NCI-H2227 treated with DMSO at 0.1 percent for 48 hours (cell line): ENCODE measurements at regions not wholly inside any gene's neighbourhood (a gene's known extent, or its start where the extent isn't known, plus 50 kb on each side); places are given as distances from the start of the nearest gene placed in this dataset.
"Not testable (repeated sequence)": the region's sequence is repeated elsewhere in the genome, so short reads cannot be mapped to it uniquely, and the experiment has no call there.

Experiments used
- DNase-seq: peaks from one replicate; lab custom pipeline; 2025; lab: John Stamatoyannopoulos, UW

DNA sequence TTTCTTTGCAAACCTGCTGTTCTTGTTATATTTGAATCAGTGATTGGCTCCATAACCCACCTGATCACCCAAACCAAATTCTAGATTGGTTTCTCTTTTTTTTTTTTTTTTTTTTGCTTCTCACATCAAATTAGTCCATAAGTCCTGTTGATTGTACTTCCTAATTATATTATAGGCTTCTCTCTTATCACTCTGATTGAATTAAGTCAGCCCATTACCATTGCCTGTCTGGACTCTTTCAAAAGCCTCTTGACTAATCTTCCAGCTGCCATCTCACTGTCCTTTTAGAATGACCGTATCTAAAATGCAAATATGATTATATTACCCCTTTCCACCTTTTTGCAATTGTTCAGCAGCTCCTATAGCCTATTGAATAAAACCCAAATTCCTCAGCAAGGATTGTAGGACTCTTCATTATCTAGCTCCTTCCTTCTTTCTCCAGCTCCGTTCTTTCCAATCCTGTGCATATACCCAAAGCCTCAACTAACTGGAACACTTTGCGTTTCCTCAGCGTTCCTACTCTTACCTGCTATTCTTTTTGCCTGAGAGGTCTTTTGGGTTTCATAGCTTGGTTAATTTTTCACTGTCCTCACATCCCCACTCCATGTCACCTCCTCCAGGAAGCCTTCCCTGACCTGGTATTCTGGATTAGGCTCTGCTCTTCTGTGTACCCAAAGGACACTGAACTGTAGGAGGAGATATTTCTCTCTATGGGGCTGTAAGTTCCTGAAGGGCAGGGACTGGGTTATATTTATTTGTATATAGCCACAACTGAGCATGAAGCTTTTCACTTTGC is 423.3 kb downstream of the TMEM135 start:
- DNase-seq = no peak

DNA sequence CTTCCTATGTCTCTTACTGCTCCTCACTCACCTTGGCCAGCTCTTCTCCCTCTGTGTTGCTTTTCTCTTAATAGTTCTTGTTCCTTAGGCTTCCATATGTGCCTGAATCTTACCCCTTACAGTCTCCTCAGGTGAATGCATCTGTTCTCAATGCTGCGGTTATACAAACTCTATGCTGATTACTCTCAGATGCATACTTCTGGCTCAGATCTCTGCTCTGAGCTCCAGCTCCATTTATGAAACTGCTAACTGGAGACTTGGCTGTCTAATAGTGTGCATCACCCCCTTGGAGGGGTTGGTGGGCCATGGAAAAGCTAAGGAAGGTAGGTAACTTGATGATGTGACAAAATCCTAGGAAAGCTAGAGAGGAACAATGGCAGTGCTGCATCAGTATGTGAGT is 422.5 kb downstream of the TMEM135 start:
- DNase-seq = no peak

- no peak for DNase-seq
Observed at GRCh38 chr11:87459351-87459750, 421.6 kb downstream of the TMEM135 start.

DNA sequence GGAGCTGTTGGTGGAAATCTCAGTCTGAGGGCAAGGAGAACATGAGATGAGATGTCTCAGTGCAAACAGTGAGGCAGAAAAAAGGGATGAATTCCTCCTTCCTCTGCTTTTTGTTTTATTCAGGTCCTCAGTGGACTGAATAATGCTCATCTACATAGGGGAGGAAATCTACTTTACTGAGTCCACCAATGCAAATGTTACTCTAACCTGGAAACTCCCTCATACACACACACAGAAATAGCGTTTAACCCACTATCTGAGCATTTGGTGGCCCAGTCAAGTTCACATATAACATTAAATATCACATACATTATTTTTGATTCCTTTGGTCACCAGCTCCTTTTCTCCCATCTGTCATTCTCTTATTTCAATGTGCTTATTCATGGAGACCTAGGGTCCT is 418.8 kb downstream of the TMEM135 start:
- no peak for DNase-seq

DNA sequence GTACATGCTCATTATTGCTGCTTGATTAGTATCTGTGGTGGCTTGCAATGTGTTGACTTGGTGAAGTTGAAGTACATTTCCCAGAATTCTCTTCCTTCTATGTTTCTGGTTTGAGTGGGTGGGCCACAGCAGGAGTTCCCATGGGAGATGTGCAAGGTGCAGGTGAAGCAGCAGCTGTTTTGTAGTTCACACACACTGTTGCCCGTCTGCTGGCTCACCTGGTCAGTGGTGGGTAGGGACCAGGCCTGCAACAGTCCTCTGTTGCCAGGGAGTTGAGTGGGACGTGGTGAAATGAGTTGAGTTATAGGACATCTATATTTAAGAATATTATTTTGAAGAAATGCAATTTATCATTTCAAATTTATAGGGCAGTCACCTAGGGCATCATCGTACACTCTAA is 417.4 kb downstream of the TMEM135 start:
- no peak for DNase-seq

GRCh38 chr11:87454241-87454640 is 416.5 kb downstream of the TMEM135 start:
- DNase-seq = no peak

DNA sequence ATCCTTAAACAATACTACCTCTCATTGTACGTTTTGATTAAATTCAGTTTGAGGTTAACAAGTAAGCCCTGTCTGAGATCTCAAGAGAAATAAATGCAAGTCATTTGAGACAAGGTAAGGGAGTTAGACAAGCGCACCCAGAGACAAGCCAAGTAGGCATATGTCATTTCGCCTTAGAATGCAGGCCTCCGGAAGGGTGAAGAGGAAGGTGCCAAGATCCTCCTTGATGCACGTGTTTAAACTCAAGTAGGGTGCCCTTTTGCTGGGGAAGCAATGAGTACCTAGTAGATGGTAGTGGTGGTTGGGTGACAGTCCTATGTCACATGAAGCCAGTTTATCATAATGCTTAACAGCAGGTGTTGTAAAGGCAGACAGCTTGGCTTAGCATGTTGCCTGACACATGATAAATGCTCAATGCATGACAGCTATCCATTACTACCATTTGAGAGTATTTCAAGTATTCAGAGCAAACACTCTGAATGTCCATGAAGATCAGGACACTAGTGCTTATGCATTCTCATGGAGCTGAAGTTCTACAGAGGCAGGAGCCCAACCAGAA is 415.9 kb downstream of the TMEM135 start:
- DNase-seq = no peak

GRCh38 chr11:87452025-87452424 is 414.3 kb downstream of the TMEM135 start:
- DNase-seq = not testable (repeated sequence)

DNA sequence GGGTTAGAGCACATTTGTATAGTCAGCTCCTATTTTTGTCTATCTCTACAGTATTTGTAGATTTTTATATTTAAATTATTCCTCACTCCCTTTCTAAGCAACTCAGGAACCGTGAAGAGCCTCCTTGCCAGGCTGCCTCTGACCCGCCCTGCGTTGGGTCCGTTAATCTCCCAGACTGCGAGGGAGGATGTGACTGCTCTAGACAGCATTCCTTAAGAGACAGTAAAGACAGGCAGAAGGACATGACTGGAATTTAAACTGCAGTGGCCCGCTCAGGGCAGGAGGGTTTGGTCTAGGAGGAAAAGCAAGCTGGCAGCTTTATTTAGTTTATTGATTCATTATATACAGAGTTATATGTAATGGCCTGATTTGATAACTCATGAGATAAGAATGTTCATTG is 413.7 kb downstream of the TMEM135 start:
- DNase-seq = no peak

GRCh38 chr11:87447606-87448005 is 409.9 kb downstream of the TMEM135 start:
- no peak for DNase-seq

DNA sequence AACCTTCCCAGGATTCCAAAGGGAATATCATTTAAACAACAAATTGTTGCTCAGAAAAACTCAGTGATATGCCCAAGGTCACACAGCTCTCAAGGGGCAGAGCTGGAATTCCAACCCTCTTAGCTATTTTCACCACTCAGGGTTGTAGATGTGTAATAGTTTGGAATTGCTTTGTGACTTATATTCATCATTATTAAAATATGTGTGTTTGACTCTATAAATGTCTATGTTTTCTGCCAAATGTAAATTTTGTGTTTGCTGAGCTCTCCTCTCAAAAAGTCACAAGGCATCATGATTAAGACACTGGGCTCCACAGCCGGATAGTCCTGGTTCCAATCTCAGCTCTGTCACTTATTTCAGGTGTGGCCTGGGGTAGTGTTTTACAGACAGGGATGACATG is 407.3 kb downstream of the TMEM135 start:
- DNase-seq = no peak

- DNase-seq = no peak
Observed at GRCh38 chr11:87443707-87444106, 406.0 kb downstream of the TMEM135 start.

GRCh38 chr11:87440076-87440770 is 402.5 kb downstream of the TMEM135 start:
- no peak for DNase-seq

GRCh38 chr11:87438416-87438815 is 400.7 kb downstream of the TMEM135 start:
- DNase-seq = no peak

DNA sequence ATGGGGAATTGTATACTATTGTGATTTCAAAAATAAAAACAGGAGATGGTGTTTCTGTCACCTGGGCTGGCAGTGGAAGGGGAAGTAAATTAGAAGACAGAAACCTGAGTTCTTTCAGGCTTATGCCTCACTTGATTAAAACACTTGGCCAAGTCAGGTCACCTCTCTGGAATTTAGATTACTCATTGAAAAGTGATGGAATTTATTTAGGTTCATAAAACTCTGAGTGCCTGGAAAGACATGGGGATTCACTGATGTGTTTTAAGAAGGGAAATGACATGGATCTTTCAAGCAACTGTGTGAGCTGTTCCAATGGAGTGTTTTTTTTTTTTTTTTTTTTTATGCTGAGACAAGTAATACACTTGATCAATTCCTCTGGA is 400.1 kb downstream of the TMEM135 start:
- no peak for DNase-seq

DNA sequence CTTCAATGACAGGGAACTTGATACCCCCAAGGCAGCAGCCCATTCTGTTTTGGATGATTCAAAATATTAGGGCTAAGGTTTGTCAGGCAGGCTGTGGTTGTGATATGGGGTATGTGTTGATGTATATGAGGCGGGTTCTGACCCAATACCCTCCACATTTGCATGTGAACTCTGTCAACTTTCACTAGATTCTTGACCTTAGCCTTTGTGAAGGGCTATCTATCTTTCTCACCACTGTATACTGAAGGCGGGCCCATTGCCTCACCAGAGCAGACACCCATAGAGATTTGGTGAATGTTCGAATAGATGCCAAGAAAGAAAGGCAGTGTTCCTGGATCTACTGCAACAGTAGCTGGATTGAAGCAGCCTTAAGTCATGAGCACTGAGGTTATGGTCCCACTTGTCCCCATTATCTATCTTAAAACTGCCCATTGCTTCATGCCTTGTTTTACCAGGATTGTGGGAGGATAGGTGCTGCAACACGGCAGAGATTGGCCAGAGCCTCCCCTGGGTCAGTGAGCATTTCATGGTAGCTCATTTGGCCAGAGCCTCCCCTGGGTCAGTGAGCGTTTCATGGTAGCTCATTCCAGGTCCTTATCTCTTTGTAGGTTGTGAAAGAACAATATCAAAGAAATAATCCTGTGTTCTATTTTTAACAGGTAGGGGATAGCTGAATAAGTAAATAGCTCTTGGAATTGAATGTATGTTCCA is 399.6 kb downstream of the TMEM135 start:
- DNase-seq = no peak

- no peak for DNase-seq
Observed at GRCh38 chr11:87432022-87432421, 394.3 kb downstream of the TMEM135 start.

GRCh38 chr11:87431392-87431791 is 393.7 kb downstream of the TMEM135 start:
- no peak for DNase-seq

- DNase-seq = no peak
Observed at GRCh38 chr11:87430821-87431220, 393.1 kb downstream of the TMEM135 start.

DNA sequence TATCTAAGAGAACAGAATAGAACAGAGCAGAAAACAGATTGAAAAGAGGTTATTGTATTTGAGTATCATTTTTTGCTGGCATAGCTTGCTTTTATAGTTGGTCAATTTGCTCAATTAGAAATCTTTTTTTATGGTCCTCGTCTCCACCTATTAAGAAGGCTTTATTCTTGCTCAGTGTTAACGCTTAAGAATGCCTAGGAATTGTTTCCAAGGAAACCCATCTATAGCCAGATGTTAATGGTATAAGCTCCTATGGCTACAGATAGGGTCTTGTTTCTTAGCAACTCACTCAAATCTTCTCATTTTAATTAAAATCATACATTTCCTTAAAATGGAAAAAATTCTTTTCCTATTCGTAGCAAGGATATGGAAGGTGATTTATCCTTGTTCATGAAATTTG is 392.3 kb downstream of the TMEM135 start:
- no peak for DNase-seq

GRCh38 chr11:87428266-87428665 is 390.5 kb downstream of the TMEM135 start:
- DNase-seq = no peak

DNA sequence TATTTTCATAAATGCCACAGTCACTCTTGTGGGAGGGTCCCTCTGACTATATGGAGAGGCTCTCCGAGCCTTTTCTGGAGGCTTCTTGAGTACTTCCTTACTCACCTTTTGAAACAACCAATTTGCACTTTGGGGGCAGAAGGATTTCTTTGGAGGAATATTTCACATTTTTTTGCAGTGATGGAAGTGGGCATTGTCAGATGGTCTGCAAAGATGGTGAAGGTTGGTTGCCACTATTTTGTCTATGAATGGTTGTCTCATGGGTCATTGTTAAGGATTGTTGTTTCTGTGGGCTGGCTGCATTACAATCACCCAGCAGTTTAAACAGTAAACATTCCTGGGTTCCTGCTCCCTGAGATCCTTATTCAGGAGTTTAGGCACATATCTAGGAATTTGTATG is 388.2 kb downstream of the TMEM135 start:
- no peak for DNase-seq

GRCh38 chr11:87425391-87425790 is 387.7 kb downstream of the TMEM135 start:
- no peak for DNase-seq
